WTC11 (cell line): ENCODE measurements at regions not wholly inside any gene's neighbourhood (a gene's known extent, or its start where the extent isn't known, plus 50 kb on each side); places are given as distances from the start of the nearest gene placed in this dataset.
A peak's percentile ranks its signal among the peaks of the same experiment; 100 is the strongest.

Experiments
- ATAC-seq: fragments of 200-7000 bp; cut with Tn5 transposase; 2 replicates; pipeline ENCODE4 v1.10.0; 2021; ENCODE audit warnings: mild to moderate bottlenecking, moderate library complexity
- CTCF ChIA-PET: fragments of 300-600 bp; sonication (Branson Sonifier 250); formaldehyde crosslinking; loops from one replicate; lab custom pipeline; 2021; ENCODE audit warnings: antibody characterized with exemption; lab: Charles Lee
- POLR2A ChIA-PET: fragments of 350-600 bp; sonication (Branson Sonifier 250); formaldehyde crosslinking; loops from one replicate; lab custom pipeline; 2021; ENCODE audit warnings: antibody characterized with exemption; lab: Charles Lee
- DNase-seq: peaks from one replicate; pipeline ENCODE4 v3.0.0; 2021; ENCODE audit warnings: low spot score
- H3K27ac Mint-ChIP-seq: 2 replicates; pipeline ENCODE4 v1.8.0; 2021; ENCODE audit warnings: mixed read lengths
- H3K27me3 Mint-ChIP-seq: 2 replicates; pipeline ENCODE4 v1.8.0; 2021; ENCODE audit warnings: low read depth, mild to moderate bottlenecking, moderate library complexity, mixed read lengths
- H3K36me3 Mint-ChIP-seq: 2 replicates; pipeline ENCODE4 v1.8.0; 2021; ENCODE audit warnings: mixed read lengths
- H3K4me1 Mint-ChIP-seq: 2 replicates; pipeline ENCODE4 v1.8.0; 2022; ENCODE audit warnings: mixed read lengths
- H3K4me3 Mint-ChIP-seq: 2 replicates; pipeline ENCODE4 v1.8.0; 2021; ENCODE audit warnings: mild to moderate bottlenecking, moderate library complexity, mixed read lengths
- H3K9me3 Mint-ChIP-seq: 2 replicates; pipeline ENCODE4 v1.8.0; 2021; ENCODE audit warnings: mixed read lengths
- ATF1 ChIP-seq: sonication (generic); formaldehyde crosslinking; IDR thresholded peaks from 2 replicates; pipeline ENCODE4 v1.8.1; 2023; ENCODE audit warnings: mild to moderate bottlenecking, moderate library complexity, missing genetic modification reagents
- ELF4 ChIP-seq: sonication (generic); formaldehyde crosslinking; IDR thresholded peaks from 2 replicates; pipeline ENCODE4 v1.8.1; 2022; ENCODE audit warnings: low read depth, mild to moderate bottlenecking, moderate library complexity, missing genetic modification reagents
- ETV6 ChIP-seq: sonication (generic); formaldehyde crosslinking; IDR thresholded peaks from 2 replicates; pipeline ENCODE4 v1.8.1; 2022; ENCODE audit warnings: mild to moderate bottlenecking, missing genetic modification reagents
- FOXK1 ChIP-seq: sonication (generic); formaldehyde crosslinking; IDR thresholded peaks from 2 replicates; pipeline ENCODE4 v1.8.0; 2022; ENCODE audit warnings: mild to moderate bottlenecking, moderate library complexity, missing genetic modification reagents
- GTF2I ChIP-seq: fragments of 250-450 bp; sonication (Bioruptor Pico); conservative IDR thresholded peaks from 2 replicates; pipeline ENCODE4 v1.4.0; 2021; ENCODE audit warnings: mild to moderate bottlenecking
- HMGA2 ChIP-seq: fragments of 250-450 bp; sonication (Bioruptor Pico); IDR thresholded peaks from 2 replicates; pipeline ENCODE4 v1.4.0; 2021; ENCODE audit warnings: mild to moderate bottlenecking, moderate library complexity
- JUN ChIP-seq: sonication (generic); formaldehyde crosslinking; IDR thresholded peaks from 2 replicates; pipeline ENCODE4 v1.8.0; 2023; ENCODE audit warnings: mild to moderate bottlenecking, missing genetic modification reagents
- MXD4 ChIP-seq: fragments of 250-450 bp; sonication (Bioruptor Pico); IDR thresholded peaks from 2 replicates; pipeline ENCODE4 v1.8.0; 2021; ENCODE audit warnings: mild to moderate bottlenecking, moderate library complexity, borderline replicate concordance
- NR2C2 ChIP-seq: sonication (generic); formaldehyde crosslinking; IDR thresholded peaks from 2 replicates; pipeline ENCODE4 v1.8.0; 2022; ENCODE audit warnings: mild to moderate bottlenecking, missing genetic modification reagents
- OVOL2 ChIP-seq: fragments of 250-450 bp; sonication (Bioruptor Pico); IDR thresholded peaks from 2 replicates; pipeline ENCODE4 v1.9.0; 2021; ENCODE audit warnings: mild to moderate bottlenecking, borderline replicate concordance
- RORB ChIP-seq: fragments of 250-450 bp; sonication (Bioruptor Pico); IDR thresholded peaks from 2 replicates; pipeline ENCODE4 v1.9.0; 2021; ENCODE audit warnings: mild to moderate bottlenecking
- SOX15 ChIP-seq: fragments of 250-450 bp; sonication (Bioruptor Pico); IDR thresholded peaks from 2 replicates; pipeline ENCODE4 v1.9.0; 2021; ENCODE audit warnings: mild to moderate bottlenecking
- TP53 ChIP-seq: sonication (generic); formaldehyde crosslinking; IDR thresholded peaks from 2 replicates; pipeline ENCODE4 v1.8.1; 2023; ENCODE audit warnings: mild to moderate bottlenecking, missing genetic modification reagents
- ZNF138 ChIP-seq: sonication (generic); formaldehyde crosslinking; conservative IDR thresholded peaks from 2 replicates; pipeline ENCODE4 v1.8.1; 2022; ENCODE audit warnings: mild to moderate bottlenecking, moderate library complexity, missing genetic modification reagents
- ZNF317 ChIP-seq: sonication (generic); formaldehyde crosslinking; IDR thresholded peaks from 2 replicates; pipeline ENCODE4 v1.8.1; 2023; ENCODE audit warnings: low read depth, mild to moderate bottlenecking, moderate library complexity, missing genetic modification reagents, borderline replicate concordance
- TF ChIP-seq, protein P1 (sequence below): sonication (generic); formaldehyde crosslinking; IDR thresholded peaks from 2 replicates; pipeline ENCODE4 v1.8.1; 2022; ENCODE audit warnings: mild to moderate bottlenecking, missing genetic modification reagents, moderate library complexity, borderline replicate concordance
- TF ChIP-seq, protein P2 (sequence below): sonication (generic); formaldehyde crosslinking; IDR thresholded peaks from 2 replicates; pipeline ENCODE4 v1.8.1; 2023; ENCODE audit warnings: mild to moderate bottlenecking, missing genetic modification reagents, borderline replicate concordance
- TF ChIP-seq, protein P3 (sequence below): fragments of 200-600 bp; IDR thresholded peaks from 2 replicates; pipeline ENCODE4 v1.8.0; 2022; ENCODE audit warnings: antibody characterized with exemption
- TF ChIP-seq, protein P4 (sequence below): fragments of 250-450 bp; sonication (Bioruptor Pico); conservative IDR thresholded peaks from 2 replicates; pipeline ENCODE4 v1.9.0; 2021; ENCODE audit warnings: mild to moderate bottlenecking
- TF ChIP-seq, protein P5 (sequence below): fragments of 250-450 bp; sonication (Bioruptor Pico); IDR thresholded peaks from 2 replicates; pipeline ENCODE4 v1.9.0; 2021; ENCODE audit warnings: mild to moderate bottlenecking, borderline replicate concordance
- TF ChIP-seq, protein P6 (sequence below): sonication (generic); formaldehyde crosslinking; IDR thresholded peaks from 2 replicates; pipeline ENCODE4 v1.8.1; 2023; ENCODE audit warnings: mild to moderate bottlenecking, missing genetic modification reagents

DNA sequence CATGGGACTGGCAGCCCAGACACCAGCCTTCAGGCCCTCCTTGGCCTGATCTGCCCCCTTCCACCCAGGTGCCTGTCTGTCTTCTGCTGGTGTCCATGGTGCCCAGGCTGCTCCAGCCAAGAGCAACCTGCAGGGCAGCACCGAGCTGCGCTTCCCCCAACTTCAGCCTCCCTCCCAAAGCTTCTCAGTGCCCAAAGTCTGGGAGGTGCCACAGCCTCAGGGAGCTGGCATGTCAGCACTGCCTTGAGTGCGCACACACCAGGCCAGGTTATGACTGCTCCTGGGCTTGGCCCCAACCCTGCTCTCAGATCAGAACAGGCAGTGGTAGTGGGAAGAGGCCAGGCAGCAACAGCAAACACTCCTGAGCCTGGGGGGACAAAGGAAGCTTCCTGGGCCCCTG is 304.6 kb upstream of the NRG3 start (continued):
- TF ChIP-seq, protein P1, sequence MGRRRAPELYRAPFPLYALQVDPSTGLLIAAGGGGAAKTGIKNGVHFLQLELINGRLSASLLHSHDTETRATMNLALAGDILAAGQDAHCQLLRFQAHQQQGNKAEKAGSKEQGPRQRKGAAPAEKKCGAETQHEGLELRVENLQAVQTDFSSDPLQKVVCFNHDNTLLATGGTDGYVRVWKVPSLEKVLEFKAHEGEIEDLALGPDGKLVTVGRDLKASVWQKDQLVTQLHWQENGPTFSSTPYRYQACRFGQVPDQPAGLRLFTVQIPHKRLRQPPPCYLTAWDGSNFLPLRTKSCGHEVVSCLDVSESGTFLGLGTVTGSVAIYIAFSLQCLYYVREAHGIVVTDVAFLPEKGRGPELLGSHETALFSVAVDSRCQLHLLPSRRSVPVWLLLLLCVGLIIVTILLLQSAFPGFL (CRISPR knock-in tag): no peak
- TF ChIP-seq, protein P2, sequence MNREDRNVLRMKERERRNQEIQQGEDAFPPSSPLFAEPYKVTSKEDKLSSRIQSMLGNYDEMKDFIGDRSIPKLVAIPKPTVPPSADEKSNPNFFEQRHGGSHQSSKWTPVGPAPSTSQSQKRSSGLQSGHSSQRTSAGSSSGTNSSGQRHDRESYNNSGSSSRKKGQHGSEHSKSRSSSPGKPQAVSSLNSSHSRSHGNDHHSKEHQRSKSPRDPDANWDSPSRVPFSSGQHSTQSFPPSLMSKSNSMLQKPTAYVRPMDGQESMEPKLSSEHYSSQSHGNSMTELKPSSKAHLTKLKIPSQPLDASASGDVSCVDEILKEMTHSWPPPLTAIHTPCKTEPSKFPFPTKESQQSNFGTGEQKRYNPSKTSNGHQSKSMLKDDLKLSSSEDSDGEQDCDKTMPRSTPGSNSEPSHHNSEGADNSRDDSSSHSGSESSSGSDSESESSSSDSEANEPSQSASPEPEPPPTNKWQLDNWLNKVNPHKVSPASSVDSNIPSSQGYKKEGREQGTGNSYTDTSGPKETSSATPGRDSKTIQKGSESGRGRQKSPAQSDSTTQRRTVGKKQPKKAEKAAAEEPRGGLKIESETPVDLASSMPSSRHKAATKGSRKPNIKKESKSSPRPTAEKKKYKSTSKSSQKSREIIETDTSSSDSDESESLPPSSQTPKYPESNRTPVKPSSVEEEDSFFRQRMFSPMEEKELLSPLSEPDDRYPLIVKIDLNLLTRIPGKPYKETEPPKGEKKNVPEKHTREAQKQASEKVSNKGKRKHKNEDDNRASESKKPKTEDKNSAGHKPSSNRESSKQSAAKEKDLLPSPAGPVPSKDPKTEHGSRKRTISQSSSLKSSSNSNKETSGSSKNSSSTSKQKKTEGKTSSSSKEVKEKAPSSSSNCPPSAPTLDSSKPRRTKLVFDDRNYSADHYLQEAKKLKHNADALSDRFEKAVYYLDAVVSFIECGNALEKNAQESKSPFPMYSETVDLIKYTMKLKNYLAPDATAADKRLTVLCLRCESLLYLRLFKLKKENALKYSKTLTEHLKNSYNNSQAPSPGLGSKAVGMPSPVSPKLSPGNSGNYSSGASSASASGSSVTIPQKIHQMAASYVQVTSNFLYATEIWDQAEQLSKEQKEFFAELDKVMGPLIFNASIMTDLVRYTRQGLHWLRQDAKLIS (CRISPR knock-in tag): no peak
- TF ChIP-seq OVOL2: no peak
- TF ChIP-seq, protein P3, sequence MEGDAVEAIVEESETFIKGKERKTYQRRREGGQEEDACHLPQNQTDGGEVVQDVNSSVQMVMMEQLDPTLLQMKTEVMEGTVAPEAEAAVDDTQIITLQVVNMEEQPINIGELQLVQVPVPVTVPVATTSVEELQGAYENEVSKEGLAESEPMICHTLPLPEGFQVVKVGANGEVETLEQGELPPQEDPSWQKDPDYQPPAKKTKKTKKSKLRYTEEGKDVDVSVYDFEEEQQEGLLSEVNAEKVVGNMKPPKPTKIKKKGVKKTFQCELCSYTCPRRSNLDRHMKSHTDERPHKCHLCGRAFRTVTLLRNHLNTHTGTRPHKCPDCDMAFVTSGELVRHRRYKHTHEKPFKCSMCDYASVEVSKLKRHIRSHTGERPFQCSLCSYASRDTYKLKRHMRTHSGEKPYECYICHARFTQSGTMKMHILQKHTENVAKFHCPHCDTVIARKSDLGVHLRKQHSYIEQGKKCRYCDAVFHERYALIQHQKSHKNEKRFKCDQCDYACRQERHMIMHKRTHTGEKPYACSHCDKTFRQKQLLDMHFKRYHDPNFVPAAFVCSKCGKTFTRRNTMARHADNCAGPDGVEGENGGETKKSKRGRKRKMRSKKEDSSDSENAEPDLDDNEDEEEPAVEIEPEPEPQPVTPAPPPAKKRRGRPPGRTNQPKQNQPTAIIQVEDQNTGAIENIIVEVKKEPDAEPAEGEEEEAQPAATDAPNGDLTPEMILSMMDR: no peak
- TF ChIP-seq, all 79 proteins: peak for 0

DNA sequence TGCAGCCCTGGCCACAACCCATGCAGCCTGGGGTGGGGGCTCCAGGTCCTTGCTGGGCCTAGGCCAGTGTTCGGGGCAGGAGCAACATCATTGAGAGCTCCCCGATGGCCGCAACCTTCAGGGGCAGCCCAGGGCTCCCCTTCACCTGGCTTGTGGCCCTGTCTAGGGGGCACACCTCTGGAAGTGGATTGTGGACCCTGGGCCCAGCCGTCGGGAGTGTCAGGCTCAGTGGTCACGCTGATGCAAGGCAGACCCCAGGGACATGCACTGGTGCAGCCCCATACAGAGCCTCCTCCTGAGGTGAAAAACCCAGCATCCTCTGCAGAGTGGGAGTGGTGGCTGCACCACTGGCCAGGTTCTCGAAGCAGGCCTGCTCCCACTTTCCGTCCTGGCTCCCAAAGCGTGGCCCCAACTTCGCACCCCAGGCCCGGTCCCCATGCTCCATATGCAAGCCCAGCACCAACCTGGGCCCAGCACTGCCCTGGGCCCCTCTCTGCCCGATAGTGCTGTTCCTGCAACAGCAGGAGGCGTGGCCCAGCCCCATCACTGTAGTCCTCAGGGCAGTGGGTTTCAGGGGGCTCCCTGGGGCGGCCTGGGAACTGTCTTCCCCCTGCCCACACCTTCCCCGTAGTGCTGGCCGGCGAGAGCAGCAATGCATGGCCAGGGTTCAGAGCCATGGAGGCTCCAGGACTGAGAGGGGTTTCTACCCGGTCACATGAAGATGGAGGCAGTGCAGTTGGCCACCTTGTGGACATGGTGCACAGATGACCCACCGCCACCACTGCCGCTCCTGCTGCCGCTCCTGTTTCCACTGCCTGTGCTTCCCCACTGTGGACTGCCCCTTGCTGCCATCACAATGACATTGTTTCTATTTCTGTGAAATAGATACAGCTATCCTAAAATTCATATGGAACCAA is 303.9 kb upstream of the NRG3 start:
- Mint-ChIP-seq H3K36me3 (peaks cover 4% of the 10 kb centered on the region), H3K4me3 (no peak overlapping the region), H3K27me3 (no peaks in the 10 kb centered on the region), H3K4me1 (no peaks in the 10 kb centered on the region), H3K9me3 (peaks cover 20% of the 10 kb centered on the region), H3K27ac (no peak overlapping the region)
- DNase-seq (no peak), ATAC-seq (peak; percentile 53; the same call in 1 of the 2 replicates)
- ChIA-PET POLR2A (no interaction called here), CTCF (no interaction called here)
- TF ChIP-seq ATF1 (no peak), RORB (CRISPR knock-in tag) (no peak), HMGA2 (CRISPR knock-in tag) (no peak), FOXK1 (CRISPR knock-in tag) (no peak), GTF2I (CRISPR knock-in tag) (no peak), TP53 (CRISPR knock-in tag) (no peak), ELF4 (CRISPR knock-in tag) (no peak), ZNF138 (CRISPR knock-in tag) (no peak), ZNF317 (CRISPR knock-in tag) (no peak), NR2C2 (CRISPR knock-in tag) (no peak), JUN (CRISPR knock-in tag) (no peak), SOX15 (CRISPR knock-in tag) (no peak), ETV6 (CRISPR knock-in tag) (no peak), MXD4 (CRISPR knock-in tag) (no peak)
- TF ChIP-seq, protein P4, sequence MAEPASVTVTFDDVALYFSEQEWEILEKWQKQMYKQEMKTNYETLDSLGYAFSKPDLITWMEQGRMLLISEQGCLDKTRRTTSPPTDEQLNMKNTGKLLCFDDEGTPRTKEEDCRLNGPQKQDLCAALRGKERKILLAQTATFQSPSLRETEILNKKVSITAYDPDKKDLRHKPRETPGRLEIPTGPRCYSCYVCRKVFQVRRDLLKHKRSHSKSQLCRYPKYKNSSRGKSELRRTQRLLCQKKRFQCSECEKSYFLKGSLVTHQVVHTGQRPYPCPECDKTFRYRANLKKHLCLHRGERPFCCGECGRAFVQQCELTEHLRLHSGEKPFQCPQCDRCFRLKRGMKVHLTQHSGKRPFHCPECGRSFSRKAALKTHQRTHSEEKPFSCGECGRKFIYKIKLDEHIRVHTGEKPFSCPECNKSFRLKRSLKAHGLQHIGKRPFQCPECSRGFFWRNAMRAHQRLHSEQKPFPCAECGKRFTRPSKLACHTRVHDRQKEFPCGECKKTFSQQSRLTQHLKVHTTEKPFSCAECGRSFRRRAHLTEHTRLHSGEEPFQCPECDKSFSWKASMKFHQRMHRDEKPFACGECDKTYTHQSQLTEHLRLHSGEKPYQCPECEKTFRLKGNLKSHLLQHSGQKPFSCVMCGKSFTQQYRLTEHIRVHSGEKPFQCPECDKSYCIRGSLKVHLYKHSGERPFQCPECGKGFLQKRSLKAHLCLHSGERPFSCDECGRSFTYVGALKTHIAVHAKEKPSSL (CRISPR knock-in tag): no peak
- TF ChIP-seq, protein P5, sequence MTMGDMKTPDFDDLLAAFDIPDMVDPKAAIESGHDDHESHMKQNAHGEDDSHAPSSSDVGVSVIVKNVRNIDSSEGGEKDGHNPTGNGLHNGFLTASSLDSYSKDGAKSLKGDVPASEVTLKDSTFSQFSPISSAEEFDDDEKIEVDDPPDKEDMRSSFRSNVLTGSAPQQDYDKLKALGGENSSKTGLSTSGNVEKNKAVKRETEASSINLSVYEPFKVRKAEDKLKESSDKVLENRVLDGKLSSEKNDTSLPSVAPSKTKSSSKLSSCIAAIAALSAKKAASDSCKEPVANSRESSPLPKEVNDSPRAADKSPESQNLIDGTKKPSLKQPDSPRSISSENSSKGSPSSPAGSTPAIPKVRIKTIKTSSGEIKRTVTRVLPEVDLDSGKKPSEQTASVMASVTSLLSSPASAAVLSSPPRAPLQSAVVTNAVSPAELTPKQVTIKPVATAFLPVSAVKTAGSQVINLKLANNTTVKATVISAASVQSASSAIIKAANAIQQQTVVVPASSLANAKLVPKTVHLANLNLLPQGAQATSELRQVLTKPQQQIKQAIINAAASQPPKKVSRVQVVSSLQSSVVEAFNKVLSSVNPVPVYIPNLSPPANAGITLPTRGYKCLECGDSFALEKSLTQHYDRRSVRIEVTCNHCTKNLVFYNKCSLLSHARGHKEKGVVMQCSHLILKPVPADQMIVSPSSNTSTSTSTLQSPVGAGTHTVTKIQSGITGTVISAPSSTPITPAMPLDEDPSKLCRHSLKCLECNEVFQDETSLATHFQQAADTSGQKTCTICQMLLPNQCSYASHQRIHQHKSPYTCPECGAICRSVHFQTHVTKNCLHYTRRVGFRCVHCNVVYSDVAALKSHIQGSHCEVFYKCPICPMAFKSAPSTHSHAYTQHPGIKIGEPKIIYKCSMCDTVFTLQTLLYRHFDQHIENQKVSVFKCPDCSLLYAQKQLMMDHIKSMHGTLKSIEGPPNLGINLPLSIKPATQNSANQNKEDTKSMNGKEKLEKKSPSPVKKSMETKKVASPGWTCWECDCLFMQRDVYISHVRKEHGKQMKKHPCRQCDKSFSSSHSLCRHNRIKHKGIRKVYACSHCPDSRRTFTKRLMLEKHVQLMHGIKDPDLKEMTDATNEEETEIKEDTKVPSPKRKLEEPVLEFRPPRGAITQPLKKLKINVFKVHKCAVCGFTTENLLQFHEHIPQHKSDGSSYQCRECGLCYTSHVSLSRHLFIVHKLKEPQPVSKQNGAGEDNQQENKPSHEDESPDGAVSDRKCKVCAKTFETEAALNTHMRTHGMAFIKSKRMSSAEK: no peak
- TF ChIP-seq, protein P6, sequence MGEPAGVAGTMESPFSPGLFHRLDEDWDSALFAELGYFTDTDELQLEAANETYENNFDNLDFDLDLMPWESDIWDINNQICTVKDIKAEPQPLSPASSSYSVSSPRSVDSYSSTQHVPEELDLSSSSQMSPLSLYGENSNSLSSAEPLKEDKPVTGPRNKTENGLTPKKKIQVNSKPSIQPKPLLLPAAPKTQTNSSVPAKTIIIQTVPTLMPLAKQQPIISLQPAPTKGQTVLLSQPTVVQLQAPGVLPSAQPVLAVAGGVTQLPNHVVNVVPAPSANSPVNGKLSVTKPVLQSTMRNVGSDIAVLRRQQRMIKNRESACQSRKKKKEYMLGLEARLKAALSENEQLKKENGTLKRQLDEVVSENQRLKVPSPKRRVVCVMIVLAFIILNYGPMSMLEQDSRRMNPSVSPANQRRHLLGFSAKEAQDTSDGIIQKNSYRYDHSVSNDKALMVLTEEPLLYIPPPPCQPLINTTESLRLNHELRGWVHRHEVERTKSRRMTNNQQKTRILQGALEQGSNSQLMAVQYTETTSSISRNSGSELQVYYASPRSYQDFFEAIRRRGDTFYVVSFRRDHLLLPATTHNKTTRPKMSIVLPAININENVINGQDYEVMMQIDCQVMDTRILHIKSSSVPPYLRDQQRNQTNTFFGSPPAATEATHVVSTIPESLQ: no peak
